ENCODE measurements at regions not wholly inside any gene's neighbourhood (a gene's known extent, or its start where the extent isn't known, plus 50 kb on each side); places are given as distances from the start of the nearest gene placed in this dataset.

- TF ChIP-seq, protein P1, sequence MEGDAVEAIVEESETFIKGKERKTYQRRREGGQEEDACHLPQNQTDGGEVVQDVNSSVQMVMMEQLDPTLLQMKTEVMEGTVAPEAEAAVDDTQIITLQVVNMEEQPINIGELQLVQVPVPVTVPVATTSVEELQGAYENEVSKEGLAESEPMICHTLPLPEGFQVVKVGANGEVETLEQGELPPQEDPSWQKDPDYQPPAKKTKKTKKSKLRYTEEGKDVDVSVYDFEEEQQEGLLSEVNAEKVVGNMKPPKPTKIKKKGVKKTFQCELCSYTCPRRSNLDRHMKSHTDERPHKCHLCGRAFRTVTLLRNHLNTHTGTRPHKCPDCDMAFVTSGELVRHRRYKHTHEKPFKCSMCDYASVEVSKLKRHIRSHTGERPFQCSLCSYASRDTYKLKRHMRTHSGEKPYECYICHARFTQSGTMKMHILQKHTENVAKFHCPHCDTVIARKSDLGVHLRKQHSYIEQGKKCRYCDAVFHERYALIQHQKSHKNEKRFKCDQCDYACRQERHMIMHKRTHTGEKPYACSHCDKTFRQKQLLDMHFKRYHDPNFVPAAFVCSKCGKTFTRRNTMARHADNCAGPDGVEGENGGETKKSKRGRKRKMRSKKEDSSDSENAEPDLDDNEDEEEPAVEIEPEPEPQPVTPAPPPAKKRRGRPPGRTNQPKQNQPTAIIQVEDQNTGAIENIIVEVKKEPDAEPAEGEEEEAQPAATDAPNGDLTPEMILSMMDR (IDR thresholded peaks at IDR 0.05; ENCODE audit: low read depth, low read length) = no peak
- no peak for TF ChIP-seq POLR2A (IDR thresholded peaks at IDR 0.05; ENCODE audit: extremely low read depth, insufficient read length)
- no peak for TF ChIP-seq MYC (IDR thresholded peaks at IDR 0.05; ENCODE audit: low read depth, low read length)
Measured at GRCh38 chrX:25805744-25806143, 332.4 kb upstream of the MAGEB18 start.
